DND-41 (cell line): ENCODE measurements at regions not wholly inside any gene's neighbourhood (a gene's known extent, or its start where the extent isn't known, plus 50 kb on each side); places are given as distances from the start of the nearest gene placed in this dataset.

Experiments
- EZH2 ChIP-seq: IDR thresholded peaks from 3 replicates; pipeline ENCODE4 v1.6.1; 2012; ENCODE audit warnings: borderline replicate concordance, low read depth, mild to moderate bottlenecking, moderate library complexity, low read length, inconsistent platforms; ENCODE audit not compliant: severe bottlenecking
- TF ChIP-seq, protein P1 (sequence below): IDR thresholded peaks from 2 replicates; pipeline ENCODE4 v1.5.1; 2012; ENCODE audit warnings: borderline replicate concordance, low read length, moderate library complexity, mild to moderate bottlenecking; ENCODE audit not compliant: poor library complexity, severe bottlenecking; ENCODE audit errors: extremely low read depth

- TF ChIP-seq, protein P1, sequence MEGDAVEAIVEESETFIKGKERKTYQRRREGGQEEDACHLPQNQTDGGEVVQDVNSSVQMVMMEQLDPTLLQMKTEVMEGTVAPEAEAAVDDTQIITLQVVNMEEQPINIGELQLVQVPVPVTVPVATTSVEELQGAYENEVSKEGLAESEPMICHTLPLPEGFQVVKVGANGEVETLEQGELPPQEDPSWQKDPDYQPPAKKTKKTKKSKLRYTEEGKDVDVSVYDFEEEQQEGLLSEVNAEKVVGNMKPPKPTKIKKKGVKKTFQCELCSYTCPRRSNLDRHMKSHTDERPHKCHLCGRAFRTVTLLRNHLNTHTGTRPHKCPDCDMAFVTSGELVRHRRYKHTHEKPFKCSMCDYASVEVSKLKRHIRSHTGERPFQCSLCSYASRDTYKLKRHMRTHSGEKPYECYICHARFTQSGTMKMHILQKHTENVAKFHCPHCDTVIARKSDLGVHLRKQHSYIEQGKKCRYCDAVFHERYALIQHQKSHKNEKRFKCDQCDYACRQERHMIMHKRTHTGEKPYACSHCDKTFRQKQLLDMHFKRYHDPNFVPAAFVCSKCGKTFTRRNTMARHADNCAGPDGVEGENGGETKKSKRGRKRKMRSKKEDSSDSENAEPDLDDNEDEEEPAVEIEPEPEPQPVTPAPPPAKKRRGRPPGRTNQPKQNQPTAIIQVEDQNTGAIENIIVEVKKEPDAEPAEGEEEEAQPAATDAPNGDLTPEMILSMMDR: no peak
- TF ChIP-seq EZH2: no peak
Observed at GRCh38 chr18:7480879-7481278, 86.2 kb upstream of the PTPRM start.
